ENCODE measurements at regions not wholly inside any gene's neighbourhood (a gene's known extent, or its start where the extent isn't known, plus 50 kb on each side); places are given as distances from the start of the nearest gene placed in this dataset.

GRCh38 chr10:25768167-25768566, 165.9 kb upstream of the MYO3A start (continued):
- TF ChIP-seq HDAC2 (IDR thresholded peaks at IDR 0.05; ENCODE audit: borderline replicate concordance in 1 of 2, low read depth in 2 of 2, low read length in 2 of 2) (no peak), YY1 (IDR thresholded peaks at IDR 0.05; ENCODE audit: low read depth, low read length) (no peak), ATF3 (IDR thresholded peaks at IDR 0.05; ENCODE audit: insufficient read depth, low read depth, low read length) (no peak), BRCA1 (IDR thresholded peaks at IDR 0.05; ENCODE audit: low read depth, low read length) (no peak)
